CD14-positive monocyte (primary cell): ENCODE measurements at regions not wholly inside any gene's neighbourhood (a gene's known extent, or its start where the extent isn't known, plus 50 kb on each side); places are given as distances from the start of the nearest gene placed in this dataset.

Experiments
- DNase-seq, 3 donors: peaks; one replicate each; pipeline ENCODE4 v3.0.0-alpha.2; 2011 to 2022
- H2AFZ ChIP-seq: 2 replicates; pipeline ENCODE4 v1.6.0; 2012; ENCODE audit warnings: mild to moderate bottlenecking, low read depth, low read length, inconsistent platforms; ENCODE audit not compliant: insufficient read depth, poor library complexity, severe bottlenecking
- H3K27ac ChIP-seq, 2 donors: 1 replicate in 1 of 2; 2 replicates in 1 of 2; pipeline ENCODE4 v1.5.1; 2012 to 2013; ENCODE audit warnings: low read length in 2 of 2, control low read depth in 1 of 2, inconsistent platforms in 1 of 2, low read depth in 1 of 2, mild to moderate bottlenecking in 1 of 2
- H3K27me3 ChIP-seq, 2 donors: one replicate each; pipeline versions ENCODE4 v1.6.0 to v1.6.1; 2011 to 2013; ENCODE audit warnings: low read length in 2 of 2; ENCODE audit not compliant: control insufficient read depth in 2 of 2, insufficient read depth in 2 of 2
- H3K36me3 ChIP-seq, 2 donors: replicated peaks in 1 of 2; 1 replicate in 1 of 2; 2 replicates in 1 of 2; pipeline versions ENCODE4 v1.5.1 to v1.6.1; 2012 to 2013; ENCODE audit warnings: low read length in 2 of 2, control low read depth in 1 of 2, inconsistent platforms in 1 of 2, mild to moderate bottlenecking in 1 of 2; ENCODE audit not compliant: insufficient read depth in 2 of 2, control insufficient read depth in 1 of 2
- H3K4me1 ChIP-seq, 2 donors: 1 replicate in 1 of 2; 2 replicates in 1 of 2; pipeline versions ENCODE4 v1.5.1 to v1.6.1; 2012 to 2013; ENCODE audit warnings: low read length in 2 of 2, control low read depth in 1 of 2, inconsistent platforms in 1 of 2, mild to moderate bottlenecking in 1 of 2, moderate library complexity in 1 of 2; ENCODE audit not compliant: insufficient read depth in 2 of 2, control insufficient read depth in 1 of 2
- H3K4me2 ChIP-seq: replicated peaks from 2 replicates; pipeline ENCODE3; 2012; ENCODE audit warnings: low read length, moderate library complexity, mild to moderate bottlenecking; ENCODE audit not compliant: poor library complexity, severe bottlenecking; ENCODE audit errors: extremely low read depth
- H3K4me3 ChIP-seq, 3 experiments: fragments of 200-600 bp in 1 of 3; sonication (generic) in 1 of 3; replicated peaks in 1 of 3; 1 replicate in 2 of 3; 2 replicates in 1 of 3; pipeline ENCODE4 v1.5.1; 2011 to 2013; ENCODE audit warnings: low read length in 3 of 3, mild to moderate bottlenecking in 3 of 3, control low read depth in 2 of 3, low read depth in 2 of 3, inconsistent platforms in 1 of 3, moderate library complexity in 1 of 3
- H3K79me2 ChIP-seq: 2 replicates; pipeline ENCODE4 v1.6.0; 2012; ENCODE audit warnings: mild to moderate bottlenecking, control low read depth, inconsistent platforms, low read length, moderate library complexity; ENCODE audit not compliant: insufficient read depth
- H3K9ac ChIP-seq: 2 replicates; pipeline ENCODE4 v1.6.0; 2017; ENCODE audit warnings: low read length, mild to moderate bottlenecking; ENCODE audit not compliant: insufficient read depth, poor library complexity, severe bottlenecking
- H3K9me3 ChIP-seq, 2 donors: replicated peaks in 1 of 2; 1 replicate in 1 of 2; 2 replicates in 1 of 2; pipeline versions ENCODE4 v1.5.1 to v1.6.1; 2012 to 2013; ENCODE audit warnings: low read length in 2 of 2, control low read depth in 1 of 2; ENCODE audit not compliant: control insufficient read depth in 1 of 2, insufficient read depth in 1 of 2
- H4K20me1 ChIP-seq: 2 replicates; pipeline ENCODE4 v1.6.0; 2012; ENCODE audit warnings: mild to moderate bottlenecking, low read length, control low read depth, moderate library complexity; ENCODE audit not compliant: insufficient read depth
- H3K27ac Mint-ChIP-seq, 7 donors: one replicate each; pipeline ENCODE4 v1.8.0; 2020; ENCODE audit warnings: mild to moderate bottlenecking in 7 of 7, mixed read lengths in 7 of 7, moderate library complexity in 6 of 7, inconsistent platforms in 2 of 7
- H3K27me3 Mint-ChIP-seq, 3 donors: one replicate each; pipeline ENCODE4 v1.8.0; 2021 to 2022; ENCODE audit warnings: low read depth in 3 of 3, mild to moderate bottlenecking in 3 of 3, mixed read lengths in 3 of 3, moderate library complexity in 3 of 3, inconsistent platforms in 1 of 3
- H3K36me3 Mint-ChIP-seq, 2 donors: one replicate each; pipeline ENCODE4 v1.8.0; 2020; ENCODE audit warnings: mixed read lengths in 2 of 2, inconsistent platforms in 1 of 2, mild to moderate bottlenecking in 1 of 2
- H3K4me1 Mint-ChIP-seq: one replicate; pipeline ENCODE4 v1.8.0; 2020; ENCODE audit warnings: mild to moderate bottlenecking, mixed read lengths
- H3K4me3 Mint-ChIP-seq, 2 donors: one replicate each; pipeline ENCODE4 v1.8.0; 2020; ENCODE audit warnings: mild to moderate bottlenecking in 2 of 2, mixed read lengths in 2 of 2, moderate library complexity in 1 of 2
- H3K9me3 Mint-ChIP-seq, 7 donors: one replicate each; pipeline ENCODE4 v1.8.0; 2020 to 2022; ENCODE audit warnings: mixed read lengths in 7 of 7, mild to moderate bottlenecking in 6 of 7, moderate library complexity in 6 of 7, inconsistent platforms in 2 of 7
- WGBS: methylation state at CpG from one replicate; pipeline ENCODE4 v1.1.5; 2013; ENCODE audit warnings: missing lambda C conversion rate; ENCODE audit not compliant: insufficient coverage; 5-methylcytosine and 5-hydroxymethylcytosine counted together
- intact Hi-C, 2 donors: fragments of 100-400 bp; cut with micrococcal nuclease; formaldehyde crosslinking; loops; one replicate each; pipeline versions ENCODE4 v1.15.0 to v1.15.1; 2023
- TF ChIP-seq, protein P1 (sequence below): fragments of 200-600 bp; IDR thresholded peaks from one replicate; pipeline ENCODE4 v1.8.0; 2022; ENCODE audit warnings: antibody characterized with exemption, mild to moderate bottlenecking

DNA sequence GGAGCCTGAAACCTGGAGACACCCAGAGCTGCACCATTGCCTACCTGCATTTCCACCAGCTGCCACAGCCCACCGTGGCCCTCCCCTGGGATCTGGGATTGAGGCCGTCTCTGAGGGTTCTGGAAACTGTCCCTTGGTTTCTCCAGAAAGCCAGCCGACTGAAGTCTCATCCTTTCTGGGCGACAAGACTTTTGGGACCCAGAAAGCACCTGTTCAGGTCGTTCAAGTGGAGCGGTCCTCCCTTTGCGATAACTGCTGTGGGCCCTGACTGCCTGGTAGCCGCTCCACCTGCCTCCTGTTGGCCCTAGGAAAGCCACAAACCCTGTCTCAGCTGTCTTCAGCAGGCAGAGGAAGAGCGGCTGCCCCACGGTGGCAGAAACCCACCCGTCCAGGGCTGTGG is 346.0 kb upstream of the MKI67 start:
- H3K36me3 Mint-ChIP-seq: no peaks in the 10 kb centered on the region
- H3K9me3 Mint-ChIP-seq: peaks cover 0 to 3% (median 0%) of the 10 kb centered on the region in 7 donors

DNA sequence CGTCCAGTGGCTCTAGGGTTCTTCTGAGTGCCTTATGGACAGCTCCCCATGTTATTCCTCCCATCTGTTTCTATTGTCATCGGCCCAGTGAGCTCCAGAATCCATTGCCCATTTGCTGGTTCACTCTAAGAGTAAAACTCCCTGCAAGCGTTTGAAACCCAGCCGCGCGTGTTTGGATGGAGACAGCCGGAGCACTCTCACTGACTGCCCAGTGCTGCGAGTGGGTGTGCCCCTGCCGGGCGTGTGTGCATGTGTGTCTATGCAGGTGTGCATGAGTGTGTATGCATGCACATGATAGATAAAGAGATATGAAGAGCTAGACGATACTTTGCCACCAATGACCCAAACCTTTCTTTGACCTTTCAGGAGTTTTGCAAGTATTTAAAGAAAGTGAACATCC is 347.2 kb upstream of the MKI67 start:
- no peaks in the 10 kb centered on the region for H3K4me1 Mint-ChIP-seq
- H4K20me1 ChIP-seq: no peaks in the 10 kb centered on the region
- H3K27me3 Mint-ChIP-seq: peaks cover 0 to 4% (median 2%) of the 10 kb centered on the region in 3 donors
- H3K4me3 ChIP-seq: no peak overlapping the region
- no peak overlapping the region for H3K27ac Mint-ChIP-seq
- H3K4me1 ChIP-seq: no peaks in the 10 kb centered on the region
- DNase-seq: no peak
- no peak overlapping the region for H2AFZ ChIP-seq
- intact Hi-C loops: no loop called here
- 80% methylated on average over 9 of the region's 11 CpGs for WGBS
- H3K36me3 ChIP-seq: no peaks in the 10 kb centered on the region
- H3K9me3 Mint-ChIP-seq: peaks cover 0 to 3% (median 0%) of the 10 kb centered on the region in 7 donors
- H3K9me3 ChIP-seq: no peaks in the 10 kb centered on the region
- no peaks in the 10 kb centered on the region for H3K36me3 Mint-ChIP-seq
- H3K27ac ChIP-seq: no peak overlapping the region
- TF ChIP-seq, protein P1, sequence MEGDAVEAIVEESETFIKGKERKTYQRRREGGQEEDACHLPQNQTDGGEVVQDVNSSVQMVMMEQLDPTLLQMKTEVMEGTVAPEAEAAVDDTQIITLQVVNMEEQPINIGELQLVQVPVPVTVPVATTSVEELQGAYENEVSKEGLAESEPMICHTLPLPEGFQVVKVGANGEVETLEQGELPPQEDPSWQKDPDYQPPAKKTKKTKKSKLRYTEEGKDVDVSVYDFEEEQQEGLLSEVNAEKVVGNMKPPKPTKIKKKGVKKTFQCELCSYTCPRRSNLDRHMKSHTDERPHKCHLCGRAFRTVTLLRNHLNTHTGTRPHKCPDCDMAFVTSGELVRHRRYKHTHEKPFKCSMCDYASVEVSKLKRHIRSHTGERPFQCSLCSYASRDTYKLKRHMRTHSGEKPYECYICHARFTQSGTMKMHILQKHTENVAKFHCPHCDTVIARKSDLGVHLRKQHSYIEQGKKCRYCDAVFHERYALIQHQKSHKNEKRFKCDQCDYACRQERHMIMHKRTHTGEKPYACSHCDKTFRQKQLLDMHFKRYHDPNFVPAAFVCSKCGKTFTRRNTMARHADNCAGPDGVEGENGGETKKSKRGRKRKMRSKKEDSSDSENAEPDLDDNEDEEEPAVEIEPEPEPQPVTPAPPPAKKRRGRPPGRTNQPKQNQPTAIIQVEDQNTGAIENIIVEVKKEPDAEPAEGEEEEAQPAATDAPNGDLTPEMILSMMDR: no peak
- H3K4me2 ChIP-seq: no peak overlapping the region
- H3K79me2 ChIP-seq: no peaks in the 10 kb centered on the region
- H3K27me3 ChIP-seq: no peaks in the 10 kb centered on the region
- no peak overlapping the region for H3K9ac ChIP-seq
- H3K4me3 Mint-ChIP-seq: no peak overlapping the region

More for the DNA sequence above, 346.0 kb upstream of the MKI67 start:
- Histone ChIP-seq H3K4me2 (no peak overlapping the region), H3K9me3 (no peaks in the 10 kb centered on the region), H3K36me3 (no peaks in the 10 kb centered on the region), H3K27ac (no peak overlapping the region), H3K27me3 (no peaks in the 10 kb centered on the region), H2AFZ (no peak overlapping the region), H3K4me1 (no peaks in the 10 kb centered on the region), H4K20me1 (no peaks in the 10 kb centered on the region), H3K79me2 (no peaks in the 10 kb centered on the region), H3K9ac (no peak overlapping the region), H3K4me3 (no peak overlapping the region)
- peaks cover 0 to 4% (median 2%) of the 10 kb centered on the region in 3 donors for H3K27me3 Mint-ChIP-seq
- H3K4me3 Mint-ChIP-seq: no peak overlapping the region
- TF ChIP-seq, protein P1: no peak
- 92% methylated on average over 11 of the region's 11 CpGs for WGBS
- no peak for DNase-seq
- no peaks in the 10 kb centered on the region for H3K4me1 Mint-ChIP-seq
- H3K27ac Mint-ChIP-seq: no peak overlapping the region
- intact Hi-C loops: no loop called here
